Activated gamma-delta T cell treated with Interleukin-2 at 50 U/mL for 16 hours (primary cell): ENCODE measurements at regions not wholly inside any gene's neighbourhood (a gene's known extent, or its start where the extent isn't known, plus 50 kb on each side); places are given as distances from the start of the nearest gene placed in this dataset.

Experiments used
- DNase-seq: peaks from one replicate; pipeline ENCODE4 v3.0.0-alpha.2; 2020

GRCh38 chr7:68420342-68421192 lies 1177.7 kb upstream of the AUTS2 start:
- no peak for DNase-seq

GRCh38 chr7:68421712-68422111 lies 1176.6 kb upstream of the AUTS2 start:
- DNase-seq = no peak

GRCh38 chr7:68422281-68422680 lies 1176.0 kb upstream of the AUTS2 start:
- no peak for DNase-seq

- DNase-seq = no peak
Measured at GRCh38 chr7:68423356-68423755, 1174.9 kb upstream of the AUTS2 start.

DNA sequence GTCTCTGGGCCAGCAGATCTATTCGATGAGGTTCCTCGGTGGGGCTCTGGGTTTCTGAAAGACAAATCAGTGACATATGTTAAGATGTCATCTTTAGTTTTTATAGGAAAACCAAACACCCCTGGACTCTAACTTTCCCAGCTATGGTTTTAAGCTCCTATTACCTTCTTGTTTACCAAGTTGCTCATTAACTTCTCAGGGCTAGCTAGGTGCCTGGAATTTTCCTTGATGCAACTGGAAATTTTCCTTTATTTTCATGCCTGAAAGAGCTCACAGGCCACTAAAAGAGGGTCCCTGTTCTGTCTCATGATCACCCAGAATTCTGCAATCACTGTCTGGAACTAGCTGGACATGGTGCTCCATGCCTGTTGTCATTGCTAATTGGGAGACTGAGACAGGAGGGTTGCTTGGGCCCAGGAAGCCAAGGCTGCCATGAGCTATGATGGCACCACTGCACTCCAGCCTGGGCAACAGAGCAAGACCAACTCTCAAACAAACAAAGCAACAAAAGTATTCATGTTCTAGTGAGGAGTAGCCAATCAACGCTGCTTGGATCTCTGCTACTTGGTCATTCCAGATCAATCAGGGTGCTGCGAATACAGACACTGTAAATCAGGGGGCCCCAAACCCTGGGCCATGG lies 1173.5 kb upstream of the AUTS2 start:
- no peak for DNase-seq

DNA sequence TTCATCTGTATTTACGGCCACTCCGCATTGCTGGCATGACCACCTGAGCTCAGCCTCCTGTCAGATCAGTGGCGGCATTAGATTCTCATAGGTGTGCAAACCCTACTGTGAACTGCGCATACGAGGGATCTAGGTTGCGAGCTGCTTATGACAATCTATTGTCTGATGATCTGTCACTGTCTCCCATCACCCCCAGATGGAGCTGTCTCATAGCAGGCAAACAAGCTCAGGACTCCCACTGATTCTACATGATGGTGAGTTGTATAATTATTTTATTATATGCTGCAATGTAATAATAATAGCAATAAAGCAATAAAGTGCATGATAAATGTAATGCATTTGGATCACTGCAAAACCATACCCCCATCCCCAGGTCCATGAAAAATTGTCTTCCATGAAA lies 1172.9 kb upstream of the AUTS2 start:
- DNase-seq = no peak

DNA sequence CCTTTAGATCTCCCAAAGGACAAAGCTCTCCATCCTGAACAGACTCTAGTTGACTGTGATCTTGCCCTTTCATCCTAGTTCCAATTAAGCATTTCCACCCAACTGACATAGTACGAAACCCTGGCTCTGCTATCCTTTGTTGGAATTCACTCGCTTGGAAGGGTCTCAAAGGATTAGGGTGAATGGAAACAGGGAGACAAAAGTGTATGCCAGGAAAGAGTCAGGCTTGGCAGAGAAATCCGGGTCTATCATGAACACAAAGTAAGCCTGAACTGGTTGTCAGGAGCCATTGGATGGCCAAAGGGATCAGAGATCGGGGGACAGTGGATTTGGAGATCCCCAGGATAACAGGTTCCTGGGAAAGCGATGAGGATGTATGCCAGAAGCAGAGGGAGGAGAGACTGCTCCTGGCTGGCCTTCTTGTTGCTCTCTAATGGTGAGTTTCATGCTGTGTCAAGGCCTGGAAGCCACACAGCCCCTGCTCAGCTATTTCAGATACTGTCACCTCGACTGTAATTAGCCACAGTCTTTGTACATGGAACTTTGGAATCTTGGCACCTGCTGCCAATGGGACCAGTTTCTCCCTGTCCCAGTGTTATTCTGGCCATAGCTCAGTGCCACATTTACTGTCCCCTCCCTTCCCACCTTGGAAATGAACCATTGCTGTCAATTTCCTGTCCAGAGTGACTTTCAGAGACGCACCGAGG lies 1168.7 kb upstream of the AUTS2 start:
- DNase-seq = no peak

DNA sequence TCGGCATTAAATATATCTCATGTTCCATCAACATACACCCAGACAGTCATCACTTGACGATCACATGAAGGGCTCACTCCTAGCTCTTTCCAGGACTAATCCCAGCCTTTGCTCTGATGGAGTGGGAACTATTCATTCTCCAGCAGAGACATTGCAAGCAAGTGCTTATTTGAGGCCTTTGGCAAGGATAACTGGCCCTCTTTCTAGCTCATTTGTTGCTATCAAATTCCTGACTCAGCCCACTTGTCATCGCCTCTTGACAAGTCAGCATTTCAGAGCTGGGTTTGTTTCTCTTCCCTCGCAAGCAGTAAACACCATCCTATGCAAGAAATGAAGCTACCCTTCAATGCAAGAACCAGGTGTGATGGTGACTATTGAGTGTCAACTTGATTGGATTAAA lies 1165.7 kb upstream of the AUTS2 start:
- DNase-seq = no peak

DNA sequence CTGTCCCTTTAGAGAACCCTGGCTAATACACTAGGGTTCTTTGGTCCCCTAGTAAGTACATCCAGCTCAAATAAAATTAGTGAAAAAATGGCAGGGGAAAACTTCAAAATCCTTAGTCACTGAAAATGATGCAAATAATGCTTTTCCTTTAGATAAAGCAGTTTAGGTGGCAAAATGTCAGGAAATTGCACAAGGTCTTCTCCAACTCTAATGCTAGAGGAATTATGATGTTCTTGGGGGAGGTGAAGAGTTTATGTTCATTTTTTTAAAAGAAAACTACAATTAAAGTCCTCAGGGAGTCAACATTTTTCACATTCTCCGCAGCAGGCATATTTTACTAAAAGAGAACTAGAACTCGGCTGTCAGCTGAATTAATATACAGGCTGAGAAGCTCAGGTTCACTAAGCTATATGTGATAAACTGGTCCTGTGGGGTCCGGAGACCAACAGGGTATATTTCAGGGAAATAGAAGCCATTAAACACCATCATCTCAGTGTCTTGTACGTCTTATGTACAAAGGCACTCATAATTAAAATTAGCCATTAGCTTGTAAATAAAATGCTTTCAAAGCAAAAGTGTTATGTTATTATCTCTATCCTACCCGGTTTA lies 1164.7 kb upstream of the AUTS2 start:
- DNase-seq = no peak

GRCh38 chr7:68434857-68435256 lies 1163.4 kb upstream of the AUTS2 start:
- no peak for DNase-seq

- DNase-seq = no peak
Measured at GRCh38 chr7:68438016-68438415, 1160.3 kb upstream of the AUTS2 start.

DNA sequence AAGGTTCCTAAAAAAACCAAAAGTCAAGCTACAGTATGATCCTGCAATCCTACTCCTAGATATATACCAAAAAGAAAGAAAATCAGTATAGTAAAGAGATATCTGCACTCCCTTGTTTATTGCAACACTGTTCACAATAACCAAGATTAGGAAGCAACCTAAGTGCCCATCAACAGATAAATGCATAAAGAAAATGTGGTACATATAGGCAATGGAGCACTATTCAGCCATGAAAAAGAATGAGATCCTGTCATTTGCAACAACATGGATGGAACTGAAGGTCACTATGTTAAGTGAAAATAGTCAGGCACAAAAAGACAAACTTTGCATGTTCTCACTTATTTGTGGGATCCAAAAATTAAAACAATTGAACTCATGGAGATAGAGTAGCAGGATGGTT lies 1159.5 kb upstream of the AUTS2 start:
- DNase-seq = no peak

- DNase-seq = no peak
Measured at GRCh38 chr7:68439897-68440296, 1158.4 kb upstream of the AUTS2 start.

GRCh38 chr7:68440866-68441265 lies 1157.4 kb upstream of the AUTS2 start:
- DNase-seq = no peak

DNA sequence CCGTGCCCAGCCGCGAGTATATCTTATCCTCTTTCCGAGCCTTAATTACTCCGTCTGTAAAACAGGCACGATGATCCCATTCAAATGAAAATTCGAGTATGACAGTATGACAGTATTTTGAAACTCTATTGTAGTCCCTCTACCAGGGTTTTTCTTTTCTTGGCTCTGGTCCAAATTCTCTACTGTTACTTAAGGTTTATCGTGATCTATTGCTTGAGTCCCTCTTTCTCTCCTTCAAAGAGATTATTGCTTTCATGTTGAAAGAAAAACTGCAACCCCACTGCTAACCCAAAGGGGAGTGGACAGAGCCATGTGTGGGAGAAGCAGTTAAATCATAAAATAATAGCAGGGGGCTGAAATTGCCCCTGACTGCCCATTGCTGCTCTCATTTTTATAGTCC lies 1156.6 kb upstream of the AUTS2 start:
- no peak for DNase-seq

DNA sequence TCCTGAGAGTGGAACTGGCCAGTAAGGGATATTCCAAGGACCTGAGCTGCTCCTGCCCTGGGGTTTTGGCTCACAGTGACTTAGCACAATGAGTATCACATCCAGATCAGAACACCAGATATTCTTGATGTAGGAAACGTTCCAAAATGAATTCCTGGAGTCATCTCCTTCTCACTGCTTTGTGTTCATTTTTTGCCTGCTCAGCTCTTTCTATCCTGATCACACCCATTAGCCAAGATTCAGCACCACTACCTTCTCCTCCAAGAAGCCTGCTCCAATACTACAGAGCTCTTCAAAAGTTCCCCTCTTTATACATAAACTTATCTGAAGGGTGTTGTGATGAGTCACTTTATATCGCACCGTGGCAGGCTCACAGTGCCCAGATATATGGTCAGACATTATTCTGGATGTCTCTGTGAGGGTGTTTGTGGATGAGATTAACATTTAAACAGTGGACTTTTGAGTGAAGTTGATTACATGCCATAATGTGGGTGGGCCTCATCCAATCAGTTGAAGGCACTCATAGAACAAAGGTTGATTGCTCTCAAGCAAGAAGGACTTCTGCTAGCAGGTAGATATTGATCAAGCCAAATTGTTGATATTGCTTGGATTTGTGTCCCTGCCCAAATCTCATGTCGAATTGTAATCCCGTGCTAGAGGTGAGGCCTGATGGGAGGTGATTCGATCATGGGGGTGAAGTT lies 1155.2 kb upstream of the AUTS2 start:
- DNase-seq = no peak

DNA sequence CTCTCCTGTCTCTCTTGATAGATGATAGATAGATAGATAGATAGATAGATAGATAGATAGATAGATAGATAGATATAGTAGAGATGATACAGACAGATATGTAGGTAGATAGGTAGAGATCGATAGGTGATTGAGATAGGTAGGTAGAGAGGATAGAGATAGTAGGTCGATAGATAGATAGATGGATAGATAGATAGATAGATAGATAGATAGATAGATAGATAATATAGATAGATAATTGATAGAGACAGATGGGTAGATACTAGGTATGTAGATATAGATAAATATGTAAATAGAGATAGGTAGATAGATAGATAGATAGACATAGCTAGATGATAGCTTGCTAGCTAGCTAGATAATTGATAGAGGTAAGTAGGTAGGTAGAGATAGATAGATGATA lies 1154.2 kb upstream of the AUTS2 start:
- no peak for DNase-seq

- DNase-seq = no peak
Measured at GRCh38 chr7:68444956-68445355, 1153.3 kb upstream of the AUTS2 start.

DNA sequence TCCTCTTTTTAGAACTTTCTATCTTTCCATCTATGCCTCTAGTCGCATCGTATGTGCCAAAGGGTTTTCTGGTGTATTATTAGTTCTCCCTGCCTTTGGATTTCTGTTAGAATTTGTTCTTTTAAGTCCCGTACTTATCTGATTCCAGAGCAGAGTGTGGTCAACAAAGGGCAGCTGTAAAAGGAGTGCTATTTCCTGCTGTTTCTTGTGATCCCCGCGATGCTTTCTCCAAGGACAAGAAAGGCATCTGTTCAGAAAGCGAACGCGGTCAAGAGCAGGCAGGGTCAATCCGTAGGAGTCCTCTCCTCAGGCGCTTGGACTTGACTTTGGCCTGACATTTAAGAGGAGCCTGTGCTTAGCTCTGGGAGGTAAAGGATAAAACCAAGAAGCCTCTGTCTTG lies 1152.1 kb upstream of the AUTS2 start:
- DNase-seq = no peak

DNA sequence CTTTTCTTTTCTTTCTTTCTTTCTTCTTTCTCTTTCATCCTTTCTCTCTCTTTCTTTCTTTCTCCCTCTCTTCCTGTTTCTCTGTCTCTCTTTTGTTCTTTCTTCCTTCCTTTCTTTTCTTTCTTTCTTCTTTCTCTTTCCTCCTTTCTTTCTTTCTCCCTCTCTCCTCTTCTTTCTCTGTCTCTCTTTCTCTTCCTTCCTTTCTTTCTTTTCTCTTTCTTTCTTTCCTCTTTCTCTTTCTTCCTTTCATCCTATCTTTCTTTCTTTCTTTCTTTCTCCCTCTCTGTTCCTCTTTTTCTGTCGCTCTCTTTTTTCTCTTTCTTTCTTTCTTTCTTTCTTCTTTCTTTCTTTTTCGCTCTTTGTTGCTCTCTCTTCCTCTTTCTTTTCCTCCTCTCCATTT lies 1149.2 kb upstream of the AUTS2 start:
- no peak for DNase-seq

DNA sequence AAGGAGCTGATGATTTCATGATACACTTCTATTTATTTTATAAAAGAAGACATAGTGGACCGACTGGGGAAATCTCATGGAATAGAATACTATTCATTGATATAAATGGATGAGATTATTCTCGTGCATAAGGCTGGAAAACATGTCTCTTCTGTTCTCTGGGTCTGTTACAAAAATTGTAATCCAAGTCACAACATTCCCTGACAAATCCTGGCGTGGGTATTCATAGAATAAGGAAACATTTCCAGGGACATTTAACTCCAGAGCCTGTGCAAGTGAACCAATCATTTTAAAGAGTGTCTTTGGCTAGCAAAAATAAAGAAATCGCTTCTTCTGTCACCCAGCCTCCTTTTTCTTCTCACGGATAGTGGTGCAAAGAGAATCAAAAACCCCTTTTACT lies 1148.5 kb upstream of the AUTS2 start:
- no peak for DNase-seq

GRCh38 chr7:68454931-68455330 lies 1143.3 kb upstream of the AUTS2 start:
- DNase-seq = no peak

- no peak for DNase-seq
Measured at GRCh38 chr7:68456469-68456868, 1141.8 kb upstream of the AUTS2 start.
